Ovary (tissue), 3 donors: ENCODE measurements at regions not wholly inside any gene's neighbourhood (a gene's known extent, or its start where the extent isn't known, plus 50 kb on each side); places are given as distances from the start of the nearest gene placed in this dataset.

Experiments used
- POLR2A ChIP-seq: fragments of 450-650 bp; IDR thresholded peaks from one replicate; pipeline ENCODE4 v1.6.1; 2017; ENCODE audit warnings: antibody characterized with exemption, mild to moderate bottlenecking, moderate library complexity
- TF ChIP-seq, protein P1 (sequence below), 3 donors: fragments of 450-650 bp in 2 of 3; fragments of 200-600 bp in 1 of 3; IDR thresholded peaks; one replicate each; pipeline versions ENCODE4 v1.5.1 to v1.8.0; 2016 to 2022; ENCODE audit warnings: antibody characterized with exemption in 3 of 3, mild to moderate bottlenecking in 1 of 3
- donor health status: DM: no; HTN: no; CAD: no.

DNA sequence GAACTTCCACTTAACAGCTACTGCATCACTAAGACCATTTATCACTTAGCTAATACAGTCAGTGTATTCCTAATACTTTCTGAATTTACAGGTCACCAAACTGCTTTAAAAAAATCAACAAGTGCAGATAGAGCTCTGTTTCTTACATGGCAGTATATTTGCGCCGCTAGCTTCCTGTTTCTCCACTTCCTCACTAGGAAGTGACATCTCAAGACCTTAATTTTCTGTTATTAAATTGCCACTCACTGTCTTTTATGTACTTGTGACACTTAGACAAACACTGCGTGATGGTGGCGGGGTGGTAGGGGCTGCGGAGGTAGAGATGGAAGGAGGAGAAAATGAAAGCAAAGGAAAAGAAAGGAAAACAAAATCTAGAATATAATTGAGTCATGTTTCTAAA, 53.7 kb upstream of the CRIM1 start:
- TF ChIP-seq, protein P1, sequence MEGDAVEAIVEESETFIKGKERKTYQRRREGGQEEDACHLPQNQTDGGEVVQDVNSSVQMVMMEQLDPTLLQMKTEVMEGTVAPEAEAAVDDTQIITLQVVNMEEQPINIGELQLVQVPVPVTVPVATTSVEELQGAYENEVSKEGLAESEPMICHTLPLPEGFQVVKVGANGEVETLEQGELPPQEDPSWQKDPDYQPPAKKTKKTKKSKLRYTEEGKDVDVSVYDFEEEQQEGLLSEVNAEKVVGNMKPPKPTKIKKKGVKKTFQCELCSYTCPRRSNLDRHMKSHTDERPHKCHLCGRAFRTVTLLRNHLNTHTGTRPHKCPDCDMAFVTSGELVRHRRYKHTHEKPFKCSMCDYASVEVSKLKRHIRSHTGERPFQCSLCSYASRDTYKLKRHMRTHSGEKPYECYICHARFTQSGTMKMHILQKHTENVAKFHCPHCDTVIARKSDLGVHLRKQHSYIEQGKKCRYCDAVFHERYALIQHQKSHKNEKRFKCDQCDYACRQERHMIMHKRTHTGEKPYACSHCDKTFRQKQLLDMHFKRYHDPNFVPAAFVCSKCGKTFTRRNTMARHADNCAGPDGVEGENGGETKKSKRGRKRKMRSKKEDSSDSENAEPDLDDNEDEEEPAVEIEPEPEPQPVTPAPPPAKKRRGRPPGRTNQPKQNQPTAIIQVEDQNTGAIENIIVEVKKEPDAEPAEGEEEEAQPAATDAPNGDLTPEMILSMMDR (IDR thresholded peaks at IDR 0.05): no peak
- no peak for TF ChIP-seq POLR2A
